NCI-H2227 (cell line): ENCODE measurements at regions not wholly inside any gene's neighbourhood (a gene's known extent, or its start where the extent isn't known, plus 50 kb on each side); places are given as distances from the start of the nearest gene placed in this dataset.
"Not testable (repeated sequence)": the region's sequence is repeated elsewhere in the genome, so short reads cannot be mapped to it uniquely, and the experiment has no call there.

Experiments
- DNase-seq: peaks from one replicate; lab custom pipeline; 2025; ENCODE audit not compliant: unreplicated experiment; lab: John Stamatoyannopoulos, UW

DNA sequence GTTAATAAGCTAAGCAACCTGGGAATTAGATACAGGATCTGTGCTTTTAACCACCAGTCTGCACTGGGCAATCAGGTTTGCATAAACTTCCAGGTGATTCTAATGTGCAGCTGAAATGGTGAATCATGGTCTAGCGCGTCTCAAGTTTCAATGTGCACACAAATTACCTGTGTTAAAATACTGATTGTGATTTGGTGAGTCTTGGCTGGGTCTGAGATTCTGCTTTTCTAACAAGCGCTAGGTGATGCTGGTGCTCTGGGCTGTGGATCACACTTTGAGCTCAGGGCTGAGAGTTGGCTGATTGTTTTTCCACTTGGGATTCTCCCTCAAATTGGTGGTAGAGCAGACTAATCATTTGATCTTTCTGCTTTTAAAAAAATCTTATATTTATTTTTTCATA is 124.8 kb downstream of the C12orf75 start:
- no peak for DNase-seq

DNA sequence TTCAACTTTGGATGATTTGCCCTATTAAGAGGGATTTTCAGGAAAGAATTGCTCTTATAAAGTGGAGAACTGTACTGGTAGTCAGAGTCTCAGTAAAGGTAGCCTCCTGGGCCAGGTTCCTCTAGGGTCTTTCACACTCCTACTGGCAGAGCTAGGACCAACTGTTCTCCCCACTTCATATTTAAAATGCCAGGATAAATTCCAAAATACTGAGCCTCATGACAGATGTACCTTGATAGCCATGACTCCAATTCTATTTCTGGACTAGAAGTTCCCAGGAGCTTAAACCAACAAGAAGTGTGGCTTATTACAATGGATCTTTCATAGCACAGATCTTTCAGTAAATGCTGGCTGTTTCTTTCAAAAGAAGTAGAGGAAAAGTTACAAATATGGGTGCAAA is 126.5 kb downstream of the C12orf75 start:
- no peak for DNase-seq

DNA sequence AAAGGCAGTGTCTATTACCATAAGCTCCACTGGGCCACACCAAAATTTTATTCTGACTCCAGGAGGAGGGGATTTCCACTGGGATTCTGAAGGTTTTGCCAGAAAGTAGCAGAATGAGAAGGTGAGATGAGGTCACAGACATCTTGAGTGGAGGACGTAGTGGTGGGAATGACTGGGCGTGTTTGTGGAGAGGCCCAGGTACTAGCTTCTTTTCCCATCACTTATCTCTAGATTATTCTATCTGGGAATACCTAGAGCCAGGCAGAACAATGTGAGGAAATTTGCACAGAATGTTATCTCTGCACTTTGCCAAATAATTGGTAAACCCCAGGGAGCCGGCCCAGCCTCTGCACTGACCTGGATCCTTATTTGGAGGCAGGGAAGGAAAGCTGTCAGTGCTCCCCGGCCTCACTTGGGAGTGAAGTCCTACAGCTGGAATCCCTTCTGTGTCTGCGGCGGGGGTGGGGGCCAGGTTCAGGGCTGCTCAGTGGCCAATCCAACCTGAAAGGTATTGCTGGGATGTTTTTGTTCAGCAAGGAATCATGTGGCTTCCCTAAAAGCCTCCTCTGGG is 129.4 kb downstream of the C12orf75 start:
- no peak for DNase-seq

DNA sequence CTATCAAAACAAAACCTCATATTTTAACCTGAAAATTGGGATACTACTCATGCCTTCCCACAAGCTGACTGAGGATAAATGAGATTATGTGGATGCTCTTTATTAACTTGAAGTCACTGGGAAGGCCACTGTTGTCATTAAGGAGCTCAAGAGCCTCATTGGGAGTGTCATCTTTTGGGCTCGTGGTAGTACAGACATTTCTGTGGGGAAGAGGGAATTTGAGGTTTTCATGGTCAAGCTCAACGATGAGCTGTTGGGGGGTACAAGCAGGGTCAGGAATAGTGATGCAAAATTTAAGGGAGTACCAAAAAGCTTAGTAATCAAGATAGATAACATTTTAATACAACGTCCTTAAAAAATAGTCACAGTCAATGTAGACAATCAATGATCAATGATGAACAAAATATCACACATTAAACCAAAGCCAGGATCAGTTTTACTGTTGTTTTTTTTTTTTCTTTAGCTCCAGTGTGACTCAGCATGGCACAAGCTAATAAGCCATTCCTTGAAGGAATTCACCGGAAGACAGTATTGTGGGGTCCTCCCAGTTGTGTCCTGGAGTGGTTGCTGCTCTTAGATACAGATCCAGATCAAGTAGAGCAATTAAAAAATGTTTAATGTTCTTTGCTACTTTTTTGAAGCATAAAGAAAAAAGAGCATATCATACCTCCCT is 130.9 kb downstream of the C12orf75 start:
- no peak for DNase-seq

DNA sequence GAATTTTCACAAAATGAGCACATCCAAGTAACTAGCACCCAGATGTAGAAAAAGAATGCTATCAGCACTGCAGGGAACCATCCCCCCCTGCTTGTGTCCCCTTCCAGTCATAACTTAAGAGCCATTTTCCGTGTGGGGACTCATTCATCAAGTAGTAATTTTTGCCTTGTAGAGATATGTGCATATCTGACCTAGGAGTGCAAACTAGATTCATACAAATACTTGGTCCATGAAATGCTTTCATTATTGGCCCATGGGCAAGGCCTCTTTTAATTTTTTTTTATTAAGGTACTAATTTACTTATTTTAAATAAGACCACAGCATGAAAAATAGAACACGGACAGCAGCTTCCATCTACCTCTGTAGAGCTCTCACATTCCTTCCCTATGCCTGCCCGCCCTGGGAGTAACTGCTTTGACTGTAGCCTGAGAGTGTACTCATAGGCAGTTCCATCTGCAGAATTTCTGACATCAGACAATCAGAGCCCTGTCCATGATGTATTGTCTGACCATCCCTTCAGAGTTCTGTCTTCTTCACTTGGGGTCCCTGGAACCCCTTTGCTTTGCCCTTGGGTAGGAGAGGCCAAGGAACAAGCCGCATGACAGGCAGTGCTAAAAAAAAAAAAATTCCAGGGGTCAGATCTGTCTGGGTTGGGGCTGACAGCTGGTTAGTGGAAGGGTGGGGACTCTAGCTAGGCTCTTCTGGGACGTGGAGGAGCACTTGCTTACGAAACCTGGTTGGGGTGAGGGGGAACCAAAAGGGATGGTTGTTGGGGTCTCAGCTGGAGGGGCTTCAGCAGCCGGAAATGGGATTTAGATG is 131.7 kb downstream of the C12orf75 start:
- no peak for DNase-seq

DNA sequence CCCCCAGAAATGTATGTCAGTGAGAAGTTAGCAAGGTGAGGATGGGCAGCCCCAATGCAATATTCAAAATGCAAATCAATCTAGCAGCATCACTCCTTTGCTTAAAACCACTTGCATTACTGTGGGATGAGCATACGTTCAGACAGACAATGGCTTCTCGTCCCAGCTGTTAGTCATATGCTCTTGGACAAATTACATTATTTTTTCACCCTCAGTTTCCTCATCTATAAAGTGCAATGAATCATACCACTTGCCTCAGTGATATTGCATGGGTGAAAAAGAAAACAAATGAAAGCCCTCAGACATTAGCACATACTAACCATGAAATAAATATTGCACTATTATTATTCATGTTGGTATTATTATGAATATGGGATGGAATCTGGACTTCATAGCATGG is 132.3 kb downstream of the C12orf75 start:
- DNase-seq, result no peak

DNA sequence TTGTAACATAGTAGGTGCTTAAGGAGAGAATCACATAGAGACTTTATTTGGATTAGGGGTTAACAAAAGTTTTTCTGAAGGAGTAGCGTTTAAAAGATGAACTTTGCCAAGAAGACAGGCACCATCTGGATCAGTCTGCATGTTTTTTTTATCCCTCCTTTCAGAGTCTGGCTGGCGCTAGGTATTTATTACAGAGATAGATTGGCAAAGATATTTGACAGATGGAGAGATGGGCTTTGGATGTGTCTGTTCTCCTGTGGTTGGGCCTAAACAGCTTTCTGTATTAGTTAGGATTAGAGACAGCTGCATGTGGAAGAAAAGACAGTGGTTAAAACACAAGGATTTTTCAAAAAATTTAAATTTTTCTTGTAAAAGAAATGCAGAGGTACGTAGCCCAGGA is 133.9 kb downstream of the C12orf75 start:
- DNase-seq, result no peak

DNA sequence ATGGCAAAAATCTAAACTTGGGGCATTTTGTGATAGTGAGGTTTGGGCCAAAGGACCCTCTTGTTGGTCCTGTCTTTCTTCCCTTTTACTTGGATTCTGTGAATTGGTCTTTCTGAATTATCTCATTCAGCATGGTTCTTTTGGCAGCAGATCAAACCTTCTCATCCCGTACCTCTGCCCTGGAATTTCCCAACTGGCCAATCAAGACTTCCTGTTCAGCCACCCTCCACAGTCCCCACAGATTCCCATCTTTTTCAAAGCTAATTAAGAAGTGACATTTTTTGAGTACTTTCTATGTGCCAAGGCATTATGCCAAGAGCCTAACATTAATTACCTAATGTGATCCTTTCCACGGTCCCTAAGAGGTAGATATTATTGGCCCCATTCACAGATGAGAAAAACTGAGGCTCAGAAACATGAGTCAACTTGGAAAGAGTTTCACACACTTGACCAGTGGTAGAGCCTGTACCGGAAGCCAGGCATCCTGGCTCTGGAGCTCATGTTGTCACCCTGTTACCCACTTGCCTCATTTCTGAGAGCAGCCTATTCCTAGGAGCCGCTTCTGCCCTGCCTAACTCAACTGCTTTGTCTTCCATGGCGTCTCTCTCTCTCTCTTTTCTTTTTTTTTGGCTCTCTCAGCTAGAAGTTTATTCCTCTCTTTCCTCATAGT is 135.9 kb downstream of the C12orf75 start:
- no peak for DNase-seq

DNA sequence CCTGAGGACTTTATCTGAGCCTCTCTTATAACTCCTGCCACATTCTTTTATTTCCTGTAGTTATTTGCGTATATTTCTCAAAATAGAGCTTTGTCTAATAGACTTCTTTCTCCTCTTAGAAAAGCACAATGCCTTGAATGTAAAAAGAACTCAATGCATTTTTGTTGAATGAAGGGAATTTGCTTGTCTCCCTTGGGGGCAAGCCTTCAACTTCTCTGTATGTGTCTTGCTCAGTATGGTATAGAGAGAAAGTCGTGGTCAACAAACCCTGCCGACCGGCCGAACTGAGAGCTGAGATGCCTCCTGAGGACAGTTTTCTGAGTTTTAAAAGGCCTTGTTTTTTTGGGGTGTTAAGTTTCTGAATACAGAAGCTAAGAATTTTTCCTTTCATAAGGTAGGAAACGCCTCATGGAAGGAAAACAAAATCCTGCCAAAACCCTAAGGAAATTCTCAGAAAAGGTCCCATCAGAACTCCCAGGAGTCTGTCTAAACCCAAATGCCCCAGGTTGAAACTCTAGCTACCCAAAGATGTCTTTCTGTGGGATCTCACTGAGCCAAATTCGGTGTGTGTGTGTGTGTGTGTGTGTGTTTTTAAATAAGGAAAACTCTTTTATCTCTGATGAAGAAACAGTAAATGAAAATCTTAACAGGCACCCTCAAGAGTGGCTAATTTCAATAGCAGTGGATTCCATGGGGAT is 136.6 kb downstream of the C12orf75 start:
- DNase-seq, result no peak

DNA sequence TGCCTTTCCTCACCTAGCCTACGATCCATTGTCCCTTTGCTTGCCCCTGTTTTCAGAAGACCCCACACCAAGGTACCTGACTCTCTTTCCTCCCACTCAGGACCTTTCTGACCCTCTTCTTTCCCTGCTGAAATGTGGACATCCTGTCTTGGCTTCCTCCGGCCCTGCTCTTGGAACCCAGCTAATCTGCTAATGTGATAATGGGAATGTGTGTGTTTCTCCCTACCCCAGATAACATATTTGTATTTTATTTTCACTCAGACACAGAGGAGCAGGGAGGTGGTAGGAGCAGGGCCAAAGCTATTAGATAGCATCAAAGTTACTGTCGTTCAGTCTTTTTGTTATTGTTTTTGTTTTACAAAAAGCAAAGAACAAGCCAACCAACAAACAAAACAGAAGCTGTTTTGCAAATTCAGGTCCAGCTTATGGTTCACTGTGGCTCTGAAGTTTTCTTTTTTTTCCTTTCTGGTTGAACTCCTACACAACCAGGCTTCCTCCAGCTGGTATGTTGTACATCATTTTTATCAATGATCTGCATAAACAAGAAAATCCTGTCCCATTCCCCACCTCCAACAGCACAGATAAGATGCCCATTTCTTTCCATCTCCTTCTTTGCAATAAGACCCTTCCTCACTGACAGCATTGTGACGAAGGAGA is 137.3 kb downstream of the C12orf75 start:
- DNase-seq, result no peak

DNA sequence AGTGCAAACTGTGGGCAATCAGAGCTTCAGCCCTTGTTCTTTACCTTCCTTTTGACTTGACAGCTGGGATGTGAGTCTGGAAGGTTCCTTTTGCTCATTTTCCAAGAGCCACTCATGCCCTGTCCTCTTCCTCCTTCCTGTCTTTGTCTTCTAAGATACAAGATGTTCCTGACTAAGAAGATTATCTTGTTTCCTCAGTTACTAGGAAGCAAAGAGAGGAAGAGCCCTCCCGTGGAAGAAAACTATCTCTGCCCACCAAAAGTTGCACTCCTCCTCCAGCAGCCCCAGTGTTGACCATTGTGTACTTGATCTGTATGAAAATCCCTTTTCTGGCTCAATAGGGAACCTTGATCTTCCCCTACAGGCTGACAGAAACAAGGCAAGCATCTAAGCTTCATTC is 138.0 kb downstream of the C12orf75 start:
- DNase-seq, result no peak

DNA sequence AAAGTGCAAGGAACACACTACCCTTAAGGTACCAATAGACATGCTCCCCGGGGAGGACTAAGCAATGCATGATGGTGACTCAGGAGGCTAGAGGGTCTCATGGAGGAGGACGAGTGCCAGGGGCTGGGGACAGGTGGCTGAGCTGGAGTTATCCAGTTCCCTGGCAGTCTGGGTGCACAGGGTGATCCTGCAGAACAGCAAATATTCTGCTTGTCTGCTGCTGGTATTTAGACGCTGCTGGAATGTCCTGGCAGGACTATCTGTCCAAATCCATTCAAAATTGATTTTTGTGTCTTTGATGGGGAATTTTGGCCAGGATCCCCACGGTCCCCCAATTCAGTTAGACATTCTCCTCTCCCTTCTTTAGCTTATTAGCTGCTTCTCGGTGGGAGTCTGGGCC is 138.7 kb downstream of the C12orf75 start:
- no peak for DNase-seq

DNA sequence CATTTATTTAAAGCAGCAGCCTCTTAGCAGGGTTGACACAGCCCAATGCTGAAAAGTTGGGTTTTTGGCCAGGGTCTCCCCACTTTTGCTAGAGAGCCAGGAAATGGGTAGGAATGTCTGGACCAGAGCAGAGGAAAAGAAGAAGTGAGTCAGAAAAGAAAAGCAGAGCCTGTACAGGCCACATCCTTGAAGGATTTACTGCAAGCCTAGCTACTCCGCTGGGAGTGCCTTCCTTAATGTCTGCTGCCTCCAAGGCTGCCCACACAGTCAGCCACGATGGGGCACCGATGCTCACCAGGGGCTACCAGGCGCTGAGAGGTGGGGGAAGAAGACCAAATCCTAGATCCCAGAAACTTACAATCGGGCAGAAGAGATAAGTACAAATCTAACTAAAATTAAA is 139.2 kb downstream of the C12orf75 start:
- DNase-seq, result no peak

DNA sequence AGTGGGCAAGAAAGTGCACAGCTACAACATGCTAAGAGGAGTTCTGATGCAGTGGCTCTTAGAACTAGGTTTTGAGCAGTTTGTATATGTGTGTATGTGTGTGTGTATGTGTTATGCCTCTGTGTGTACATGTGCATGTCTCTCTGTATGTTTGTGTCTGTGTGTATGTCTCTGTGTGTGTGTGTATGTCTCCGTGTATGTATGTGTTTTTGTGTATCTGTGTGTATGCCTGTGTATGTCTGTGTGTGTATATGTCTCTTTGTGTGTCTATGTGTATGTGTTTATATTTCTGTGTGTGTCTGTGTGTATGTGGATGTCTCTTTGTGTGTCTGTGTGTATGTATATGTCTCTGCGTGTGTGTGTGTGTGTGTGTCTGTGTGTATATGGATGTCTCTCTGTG is 139.6 kb downstream of the C12orf75 start:
- DNase-seq, result no peak

DNA sequence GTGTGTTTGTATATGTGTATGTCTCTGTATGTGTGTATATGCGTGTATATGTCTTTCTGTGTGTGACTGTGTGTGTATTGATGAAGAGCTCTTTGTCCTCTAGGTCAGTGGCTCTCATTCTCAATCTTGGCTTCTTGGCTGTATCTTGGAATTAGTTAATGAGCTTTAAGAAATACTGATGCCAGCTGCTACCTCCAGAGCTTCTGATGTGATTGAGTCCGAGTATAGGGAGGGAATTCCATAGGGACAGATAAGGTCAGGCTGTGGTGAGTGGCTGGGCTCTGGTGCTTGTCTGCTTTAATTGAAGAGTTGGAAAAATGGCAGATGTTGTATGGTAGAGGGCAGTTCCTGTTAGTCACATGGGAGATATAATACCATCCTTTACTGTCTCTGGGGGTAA is 140.1 kb downstream of the C12orf75 start:
- DNase-seq, result no peak

DNA sequence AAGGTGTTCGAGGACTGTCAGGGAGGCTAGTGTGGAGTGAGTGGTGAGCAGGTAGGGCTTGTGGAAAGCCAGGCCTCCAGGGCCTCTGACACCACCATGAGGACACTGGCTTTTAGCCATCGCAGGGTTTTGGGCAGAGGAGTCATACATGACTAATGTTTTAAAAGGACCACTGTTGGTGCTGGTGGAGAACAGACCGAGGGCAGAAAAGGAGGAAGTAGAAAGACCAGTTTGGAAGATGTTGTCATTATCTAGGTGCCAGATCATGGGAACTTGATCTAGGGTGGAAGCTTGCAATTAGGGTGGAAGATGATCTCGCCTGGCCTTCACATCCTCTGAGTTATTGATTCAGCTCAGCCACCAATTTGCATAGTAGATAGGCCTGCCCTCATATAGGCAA is 144.2 kb downstream of the C12orf75 start:
- no peak for DNase-seq

DNA sequence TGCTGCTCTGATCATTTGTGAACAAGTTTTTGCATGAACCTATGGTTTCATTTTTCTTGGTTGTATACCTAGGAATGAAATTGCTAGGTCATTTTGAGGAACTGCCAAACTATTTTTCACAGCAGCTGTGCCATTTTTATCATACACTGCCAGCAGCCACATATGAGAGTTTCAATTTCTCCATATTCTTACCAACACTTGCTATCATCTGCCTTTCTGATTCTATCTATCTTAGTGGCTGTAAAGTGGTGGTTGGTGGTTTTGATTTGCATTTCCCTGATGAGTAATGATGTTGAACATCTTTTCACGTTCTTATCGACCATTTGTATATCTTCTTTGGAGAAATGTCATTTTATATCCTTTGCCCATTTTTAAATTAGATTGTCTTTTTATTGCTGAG is 146.1 kb downstream of the C12orf75 start:
- no peak for DNase-seq

DNA sequence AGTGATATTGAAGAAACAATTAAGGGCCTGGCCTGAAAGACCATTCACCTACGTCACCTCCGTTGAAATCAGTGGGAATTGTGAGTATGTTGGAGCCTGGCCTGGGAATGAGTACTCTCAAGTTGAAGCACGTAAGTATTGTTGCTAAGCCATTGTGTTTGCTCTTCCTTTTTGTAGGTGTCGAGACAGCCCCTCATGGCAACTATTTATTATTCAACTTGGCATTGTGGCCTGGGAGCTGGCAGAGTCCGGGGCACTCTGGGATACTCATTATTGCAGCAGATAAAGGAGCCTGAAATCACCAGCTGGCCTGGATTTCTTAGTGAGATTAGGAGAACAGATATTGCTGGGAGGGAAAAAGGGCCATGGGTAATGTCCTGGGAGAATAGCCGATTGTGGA is 147.4 kb downstream of the C12orf75 start:
- no peak for DNase-seq

DNA sequence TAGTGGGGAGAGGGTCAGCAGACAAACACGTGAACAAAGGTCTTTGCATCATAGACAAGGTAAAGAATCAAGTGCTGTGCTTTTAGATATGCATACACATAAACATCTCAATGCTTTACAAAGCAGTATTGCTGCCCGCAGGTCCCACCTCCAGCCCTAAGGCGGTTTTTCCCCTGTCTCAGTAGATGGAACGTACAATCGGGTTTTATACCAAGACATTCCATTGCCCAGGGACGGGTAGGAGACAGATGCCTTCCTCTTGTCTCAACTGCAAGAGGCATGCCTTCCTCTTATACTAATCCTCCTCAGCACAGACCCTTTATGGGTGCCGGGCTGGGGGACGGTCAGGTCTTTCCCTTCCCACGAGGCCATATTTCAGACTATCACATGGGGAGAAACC is 148.3 kb downstream of the C12orf75 start:
- not testable (repeated sequence) for DNase-seq

DNA sequence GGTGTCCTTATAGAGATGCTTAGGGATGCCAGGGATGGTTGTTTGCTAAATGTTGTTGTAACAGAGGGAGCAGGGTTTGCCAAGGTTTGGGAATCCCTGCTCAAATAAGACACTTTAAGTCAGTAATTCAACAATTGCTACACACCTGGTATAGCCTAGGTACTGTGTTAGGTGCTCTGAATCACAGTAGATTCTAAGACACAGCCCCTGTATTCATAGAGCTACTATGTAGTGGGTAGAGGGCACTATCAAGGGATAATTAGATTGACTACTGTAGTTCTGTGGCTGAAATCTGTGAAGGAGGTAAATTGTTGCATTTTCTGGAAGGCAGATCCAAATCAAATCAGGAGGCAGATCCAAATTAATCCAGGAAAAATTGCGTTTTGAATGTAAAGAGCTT is 149.2 kb downstream of the C12orf75 start:
- no peak for DNase-seq

DNA sequence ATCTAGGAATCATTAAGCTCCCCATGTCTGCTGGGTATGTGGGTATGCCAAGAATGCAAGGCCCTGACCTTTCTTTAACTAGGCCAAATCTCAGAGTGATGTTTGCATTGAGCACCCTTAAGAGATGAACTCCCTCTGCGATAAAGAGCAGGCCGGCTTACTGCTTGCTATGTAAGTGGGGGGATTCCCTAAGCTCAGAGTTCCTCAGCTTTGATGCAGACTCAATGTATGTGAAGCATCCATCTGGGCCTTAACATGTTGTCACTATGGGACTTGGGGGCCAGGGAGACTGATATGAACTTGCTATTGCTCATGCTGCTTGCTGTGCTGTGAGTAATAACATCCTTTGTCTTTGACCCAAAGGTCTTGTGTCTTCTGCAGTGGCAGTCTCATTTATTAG is 149.7 kb downstream of the C12orf75 start:
- no peak for DNase-seq
